H1 (cell line): ENCODE measurements at regions not wholly inside any gene's neighbourhood (a gene's known extent, or its start where the extent isn't known, plus 50 kb on each side); places are given as distances from the start of the nearest gene placed in this dataset.
A peak's percentile ranks its signal among the peaks of the same experiment; 100 is the strongest.

Experiments used
- CTCF ChIA-PET: fragments of 300-600 bp; sonication (Branson Sonifier 250); formaldehyde crosslinking; loops from one replicate; lab custom pipeline; 2021; ENCODE audit not compliant: partially characterized antibody; lab: Charles Lee
- POLR2A ChIA-PET: fragments of 300-600 bp; sonication (Branson Sonifier 250); formaldehyde crosslinking; loops from one replicate; lab custom pipeline; 2021; ENCODE audit warnings: inconsistent platforms; ENCODE audit not compliant: partially characterized antibody; lab: Charles Lee
- DNase-seq, 2 experiments: peaks; one replicate each; pipeline versions ENCODE4 v3.0.0 to v3.0.0-alpha.2; 2010 to 2022; ENCODE audit warnings: low spot score in 2 of 2, low read depth in 1 of 2, mixed read lengths in 1 of 2
- FAIRE-seq: peaks from 2 replicates; lab custom pipeline; 2011; peaks lifted over from hg19 to GRCh38; lab: Jason Lieb, UNC
- H2AFZ ChIP-seq: 2 replicates; pipeline ENCODE4 v1.8.1; 2012; ENCODE audit warnings: low read length, inconsistent platforms
- H2AK5ac ChIP-seq: 2 replicates; pipeline ENCODE4 v1.6.1; 2013; ENCODE audit warnings: low read depth, low read length
- H2BK120ac ChIP-seq: replicated peaks from 2 replicates; pipeline ENCODE3; 2013; ENCODE audit warnings: low read depth, low read length, inconsistent platforms
- H2BK12ac ChIP-seq: 2 replicates; pipeline ENCODE4 v1.6.1; 2013; ENCODE audit warnings: low read depth, low read length
- H2BK15ac ChIP-seq: 2 replicates; pipeline ENCODE4 v1.6.1; 2013; ENCODE audit warnings: low read length
- H2BK20ac ChIP-seq: 2 replicates; pipeline ENCODE4 v1.6.1; 2013; ENCODE audit warnings: low read length
- H2BK5ac ChIP-seq: 2 replicates; pipeline ENCODE4 v1.6.1; 2013; ENCODE audit warnings: low read depth, low read length
- H3K14ac ChIP-seq: 2 replicates; pipeline ENCODE4 v1.6.1; 2013; ENCODE audit warnings: inconsistent platforms; ENCODE audit not compliant: insufficient read length
- H3K18ac ChIP-seq: 2 replicates; pipeline ENCODE4 v1.6.1; 2013; ENCODE audit warnings: low read length; ENCODE audit errors: extremely low read depth
- H3K23ac ChIP-seq: 2 replicates; pipeline ENCODE4 v1.6.1; 2013; ENCODE audit warnings: inconsistent platforms; ENCODE audit not compliant: insufficient read length
- H3K23me2 ChIP-seq: 2 replicates; pipeline ENCODE4 v1.6.1; 2013; ENCODE audit warnings: low read depth, low read length
- H3K27ac ChIP-seq: 2 replicates; pipeline ENCODE4 v1.6.1; 2011; ENCODE audit warnings: low read depth, low read length, inconsistent platforms
- H3K27me3 ChIP-seq, 4 experiments: replicated peaks in 1 of 4; 1 replicate in 1 of 4; 2 replicates in 3 of 4; pipeline versions ENCODE4 v1.6.1 to v1.8.1; 2011 to 2013; ENCODE audit warnings: low read length in 3 of 4, mild to moderate bottlenecking in 3 of 4, inconsistent platforms in 2 of 4, mixed read lengths in 2 of 4, moderate library complexity in 1 of 4; ENCODE audit not compliant: control insufficient read depth in 3 of 4, insufficient read depth in 3 of 4; ENCODE audit errors: extremely low read depth in 1 of 4
- H3K36me3 ChIP-seq, 4 experiments: 2 replicates each; pipeline versions ENCODE4 v1.6.1 to v1.8.1; 2011 to 2013; ENCODE audit warnings: mild to moderate bottlenecking in 4 of 4, low read length in 3 of 4, moderate library complexity in 2 of 4, control low read depth in 1 of 4, inconsistent platforms in 1 of 4; ENCODE audit not compliant: insufficient read depth in 4 of 4, control insufficient read depth in 2 of 4
- H3K4ac ChIP-seq: replicated peaks from 2 replicates; pipeline ENCODE3; 2013; ENCODE audit warnings: low read length, low read depth, mixed read lengths, inconsistent platforms; ENCODE audit not compliant: insufficient read length
- H3K4me1 ChIP-seq, 4 experiments: replicated peaks in 1 of 4; 1 replicate in 1 of 4; 2 replicates in 3 of 4; pipeline versions ENCODE4 v1.6.1 to v1.8.1; 2011 to 2013; ENCODE audit warnings: low read length in 3 of 4, inconsistent platforms in 2 of 4, mixed read lengths in 1 of 4; ENCODE audit not compliant: insufficient read depth in 4 of 4, control insufficient read depth in 3 of 4
- H3K4me2 ChIP-seq, 2 experiments: 2 replicates each; pipeline versions ENCODE4 v1.6.1 to v1.8.1; 2011 to 2013; ENCODE audit warnings: low read depth in 2 of 2, low read length in 2 of 2, control low read depth in 1 of 2, inconsistent platforms in 1 of 2, mild to moderate bottlenecking in 1 of 2; ENCODE audit not compliant: insufficient read depth in 1 of 2
- H3K4me3 ChIP-seq, 4 experiments: fragments of 200-600, 300-600 bp in 1 of 4; sonication (generic), shearing (Covaris generic), sonication (Bioruptor Twin) in 1 of 4; 2 replicates each; pipeline versions ENCODE4 v1.5.1 to v1.8.1; 2011 to 2016; ENCODE audit warnings: low read length in 4 of 4, low read depth in 3 of 4, control low read depth in 2 of 4, inconsistent platforms in 2 of 4, mild to moderate bottlenecking in 2 of 4, mixed read lengths in 1 of 4, moderate library complexity in 1 of 4; ENCODE audit not compliant: insufficient read depth in 2 of 4; ENCODE audit errors: extremely low read depth in 1 of 4
- H3K56ac ChIP-seq: replicated peaks from 2 replicates; pipeline ENCODE3; 2013; ENCODE audit warnings: low read depth, mild to moderate bottlenecking, mixed read lengths, low read length, inconsistent platforms; ENCODE audit not compliant: insufficient read length
- H3K79me1 ChIP-seq: 2 replicates; pipeline ENCODE4 v1.6.1; 2013; ENCODE audit warnings: low read depth, low read length, control low read depth
- H3K79me2 ChIP-seq, 2 experiments: 2 replicates each; pipeline versions ENCODE4 v1.6.1 to v1.8.1; 2012 to 2013; ENCODE audit warnings: low read length in 2 of 2, mild to moderate bottlenecking in 2 of 2, inconsistent platforms in 1 of 2; ENCODE audit not compliant: insufficient read depth in 2 of 2, control insufficient read depth in 1 of 2
- H3K9ac ChIP-seq, 4 experiments: replicated peaks in 1 of 4; 1 replicate in 1 of 4; 2 replicates in 3 of 4; pipeline versions ENCODE4 v1.6.1 to v1.8.1; 2011 to 2013; ENCODE audit warnings: low read depth in 3 of 4, low read length in 3 of 4, control low read depth in 2 of 4, mild to moderate bottlenecking in 2 of 4, moderate library complexity in 2 of 4, inconsistent platforms in 1 of 4; ENCODE audit errors: extremely low read depth in 1 of 4
- H3K9me3 ChIP-seq, 2 experiments: 2 replicates each; pipeline versions ENCODE4 v1.6.1 to v1.8.1; 2012 to 2013; ENCODE audit warnings: mild to moderate bottlenecking in 2 of 2, moderate library complexity in 2 of 2, control low read depth in 1 of 2, inconsistent platforms in 1 of 2, low read depth in 1 of 2, low read length in 1 of 2, mixed read lengths in 1 of 2; ENCODE audit not compliant: insufficient read depth in 2 of 2
- H4K20me1 ChIP-seq, 2 experiments: replicated peaks in 1 of 2; 2 replicates each; pipeline versions ENCODE3 to v1.8.1; 2011 to 2013; ENCODE audit warnings: inconsistent platforms in 2 of 2, low read length in 2 of 2, mild to moderate bottlenecking in 1 of 2; ENCODE audit not compliant: insufficient read depth in 2 of 2, control insufficient read depth in 1 of 2
- H4K5ac ChIP-seq: 2 replicates; pipeline ENCODE4 v1.6.1; 2013; ENCODE audit warnings: low read length, low read depth, mixed read lengths, inconsistent platforms; ENCODE audit not compliant: insufficient read length
- H4K8ac ChIP-seq: 2 replicates; pipeline ENCODE4 v1.8.0; 2013; ENCODE audit warnings: mild to moderate bottlenecking, moderate library complexity, low read length, inconsistent platforms; ENCODE audit not compliant: insufficient read depth; ENCODE audit errors: extremely low read depth
- H4K91ac ChIP-seq: replicated peaks from 2 replicates; pipeline ENCODE3; 2013; ENCODE audit warnings: low read length, mixed read lengths, inconsistent platforms; ENCODE audit not compliant: insufficient read length
- CEBPB ChIP-seq: IDR thresholded peaks from 2 replicates; pipeline ENCODE4 v1.6.1; 2012; ENCODE audit warnings: low read depth, low read length
- CREB1 ChIP-seq: IDR thresholded peaks from 2 replicates; pipeline ENCODE4 v1.6.1; 2012; ENCODE audit warnings: inconsistent platforms
- CTBP2 ChIP-seq: IDR thresholded peaks from 2 replicates; pipeline ENCODE4 v1.7.0; 2011; ENCODE audit warnings: borderline replicate concordance, mild to moderate bottlenecking, moderate library complexity, mixed read lengths, low read length; ENCODE audit not compliant: insufficient read depth, insufficient read length
- EP300 ChIP-seq, 2 experiments: IDR thresholded peaks; 1 replicate in 1 of 2; 2 replicates in 1 of 2; pipeline ENCODE4 v1.6.1; 2011 to 2012; ENCODE audit warnings: low read depth in 2 of 2, low read length in 2 of 2, mild to moderate bottlenecking in 2 of 2, borderline replicate concordance in 1 of 2, inconsistent platforms in 1 of 2, moderate library complexity in 1 of 2
- FOSL1 ChIP-seq: IDR thresholded peaks from 2 replicates; pipeline ENCODE4 v1.6.1; 2011; ENCODE audit warnings: mild to moderate bottlenecking, low read depth, low read length, moderate library complexity; ENCODE audit not compliant: insufficient read depth
- JUND ChIP-seq: IDR thresholded peaks from 2 replicates; pipeline ENCODE4 v1.6.1; 2011; ENCODE audit warnings: mild to moderate bottlenecking, improper control_type of control experiment, low read length
- SIX5 ChIP-seq: IDR thresholded peaks from 2 replicates; pipeline ENCODE4 v1.6.1; 2011; ENCODE audit warnings: mild to moderate bottlenecking, low read depth, low read length
- TEAD4 ChIP-seq: IDR thresholded peaks from 2 replicates; pipeline ENCODE4 v1.6.1; 2012; ENCODE audit warnings: low read depth, low read length, inconsistent platforms, mixed read lengths
- ZNF274 ChIP-seq: IDR thresholded peaks from 2 replicates; pipeline ENCODE4 v1.7.0; 2012; ENCODE audit warnings: low read length, borderline replicate concordance; ENCODE audit errors: extremely low read depth
- WGBS, 2 experiments: shearing (Covaris generic) in 1 of 2; methylation state at CpG; one replicate each; pipeline versions ENCODE4 v1.1.6 to v1.1.7; 2013 to 2015; ENCODE audit warnings: low lambda C conversion rate in 2 of 2, mixed read lengths in 2 of 2, inconsistent platforms in 1 of 2, low coverage in 1 of 2, missing lambda C conversion rate in 1 of 2; ENCODE audit not compliant: insufficient replicate concordance in 2 of 2, insufficient coverage in 1 of 2, insufficient read length in 1 of 2; ENCODE audit errors: extremely low coverage in 1 of 2, missing lambda C conversion rate in 1 of 2; 5-methylcytosine and 5-hydroxymethylcytosine counted together

DNA sequence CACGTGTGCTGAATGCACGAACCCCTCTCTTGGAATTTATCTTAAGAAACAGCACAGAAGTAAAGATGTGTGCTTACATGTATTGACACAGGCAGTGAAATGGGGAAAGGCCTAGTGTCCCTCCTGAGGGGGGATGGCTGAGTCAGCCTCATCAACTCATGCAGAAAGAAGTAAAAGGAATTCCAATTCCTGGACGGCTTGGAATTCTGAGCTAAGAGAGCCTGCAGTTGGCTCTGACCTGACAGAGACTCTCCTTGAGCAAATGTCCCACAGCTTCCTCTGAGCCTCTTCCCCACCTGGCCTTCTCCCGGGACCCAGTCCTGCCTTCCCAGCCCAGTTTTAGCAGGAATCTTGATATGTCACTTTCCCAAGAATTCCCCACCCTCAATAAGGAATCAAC, 542.4 kb upstream of the ADARB2 start:
- CTCF ChIA-PET = interaction anchor here (1.3 kb wide), 1 partner anchor 10 kb away, joined by 3 read pairs; no protein-coding TSS in a partner anchor
- no peak overlapping the region for H3K4me2 ChIP-seq

More for the DNA sequence above, 542.4 kb upstream of the ADARB2 start:
- Histone ChIP-seq H3K4ac (no peak overlapping the region), H4K5ac (no peak overlapping the region), H3K14ac (no peak overlapping the region), H2AFZ (peak overlapping the region; percentile 87; the same call in 1 of the 2 replicates), H3K27ac (no peak overlapping the region), H3K23me2 (no peaks in the 10 kb centered on the region), H3K36me3 (no peaks in the 10 kb centered on the region), H3K79me1 (no peaks in the 10 kb centered on the region), H2BK20ac (no peak overlapping the region), H2BK120ac (peak overlapping the region; percentile 7), H2BK15ac (no peak overlapping the region), H3K4me1 (peaks cover 0 to 13% (median 6%) of the 10 kb centered on the region in 4 experiments; a peak in 3 of 7 replicates), H3K23ac (no peak overlapping the region), H4K91ac (no peak overlapping the region), H2BK12ac (0 out of 2 replicates have a peak overlapping the region, but pooled peaks have one; percentile 33), H2AK5ac (0 out of 2 replicates have a peak overlapping the region, but pooled peaks have one; percentile 13), H3K9me3 (peaks cover 0 to 4% of the 10 kb centered on the region in 2 experiments; a peak in 2 of 4 replicates), H3K27me3 (no peaks in the 10 kb centered on the region; a peak in 2 of 7 replicates), H4K8ac (no peak overlapping the region), H2BK5ac (peak overlapping the region; percentile 35; the same call in 1 of the 2 replicates), H3K9ac (no peak overlapping the region), H3K4me3 (no peak overlapping the region), H3K56ac (no peak overlapping the region), H4K20me1 (no peaks in the 10 kb centered on the region), H3K18ac (0 out of 2 replicates have a peak overlapping the region, but pooled peaks have one; percentile 0), H3K79me2 (no peaks in the 10 kb centered on the region)
- DNase-seq (no peak), FAIRE-seq (no peak)
- WGBS, 2 experiments = 82% methylated on average over 4 of the region's 4 CpGs; no CpG with 5 or more reads in 1 of the 2 experiments
- POLR2A ChIA-PET = no interaction called here
- no peak for TF ChIP-seq JUND
- TF ChIP-seq FOSL1 = no peak
- no peak for TF ChIP-seq TEAD4
- TF ChIP-seq CREB1 = no peak
- no peak for TF ChIP-seq SIX5
- TF ChIP-seq CEBPB = no peak
- no peak for TF ChIP-seq EP300 (IDR thresholded peaks at IDR 0.05; ENCODE audit: borderline replicate concordance in 1 of 2, low read depth in 2 of 2, low read length in 2 of 2)
- no peak for TF ChIP-seq ZNF274
- no peak for TF ChIP-seq CTBP2
